Nephron progenitor cell (in vitro differentiated cells): ENCODE measurements at regions not wholly inside any gene's neighbourhood (a gene's known extent, or its start where the extent isn't known, plus 50 kb on each side); places are given as distances from the start of the nearest gene placed in this dataset.

Experiments used
- DNase-seq: peaks from one replicate; pipeline ENCODE4 v3.0.0; 2021
- H3K27ac Mint-ChIP-seq: 2 replicates; pipeline ENCODE4 v1.8.0; 2021; ENCODE audit warnings: mild to moderate bottlenecking, moderate library complexity, mixed read lengths
- H3K27me3 Mint-ChIP-seq: 2 replicates; pipeline ENCODE4 v1.8.0; 2021; ENCODE audit warnings: mild to moderate bottlenecking, low read depth, mixed read lengths; ENCODE audit not compliant: poor library complexity
- H3K36me3 Mint-ChIP-seq: 2 replicates; pipeline ENCODE4 v1.8.0; 2021; ENCODE audit warnings: low read depth, mixed read lengths
- H3K4me1 Mint-ChIP-seq: 2 replicates; pipeline ENCODE4 v1.8.0; 2021; ENCODE audit warnings: mixed read lengths
- H3K4me3 Mint-ChIP-seq: 2 replicates; pipeline ENCODE4 v1.8.0; 2021; ENCODE audit warnings: mild to moderate bottlenecking, moderate library complexity, mixed read lengths
- H3K9me3 Mint-ChIP-seq: 2 replicates; pipeline ENCODE4 v1.8.0; 2021; ENCODE audit warnings: mild to moderate bottlenecking, moderate library complexity, mixed read lengths
- TF ChIP-seq, protein P1 (sequence below): fragments of 200-600 bp; sonication (generic); IDR thresholded peaks from 2 replicates; pipeline ENCODE4 v1.5.0; 2021; ENCODE audit warnings: antibody characterized with exemption

DNA sequence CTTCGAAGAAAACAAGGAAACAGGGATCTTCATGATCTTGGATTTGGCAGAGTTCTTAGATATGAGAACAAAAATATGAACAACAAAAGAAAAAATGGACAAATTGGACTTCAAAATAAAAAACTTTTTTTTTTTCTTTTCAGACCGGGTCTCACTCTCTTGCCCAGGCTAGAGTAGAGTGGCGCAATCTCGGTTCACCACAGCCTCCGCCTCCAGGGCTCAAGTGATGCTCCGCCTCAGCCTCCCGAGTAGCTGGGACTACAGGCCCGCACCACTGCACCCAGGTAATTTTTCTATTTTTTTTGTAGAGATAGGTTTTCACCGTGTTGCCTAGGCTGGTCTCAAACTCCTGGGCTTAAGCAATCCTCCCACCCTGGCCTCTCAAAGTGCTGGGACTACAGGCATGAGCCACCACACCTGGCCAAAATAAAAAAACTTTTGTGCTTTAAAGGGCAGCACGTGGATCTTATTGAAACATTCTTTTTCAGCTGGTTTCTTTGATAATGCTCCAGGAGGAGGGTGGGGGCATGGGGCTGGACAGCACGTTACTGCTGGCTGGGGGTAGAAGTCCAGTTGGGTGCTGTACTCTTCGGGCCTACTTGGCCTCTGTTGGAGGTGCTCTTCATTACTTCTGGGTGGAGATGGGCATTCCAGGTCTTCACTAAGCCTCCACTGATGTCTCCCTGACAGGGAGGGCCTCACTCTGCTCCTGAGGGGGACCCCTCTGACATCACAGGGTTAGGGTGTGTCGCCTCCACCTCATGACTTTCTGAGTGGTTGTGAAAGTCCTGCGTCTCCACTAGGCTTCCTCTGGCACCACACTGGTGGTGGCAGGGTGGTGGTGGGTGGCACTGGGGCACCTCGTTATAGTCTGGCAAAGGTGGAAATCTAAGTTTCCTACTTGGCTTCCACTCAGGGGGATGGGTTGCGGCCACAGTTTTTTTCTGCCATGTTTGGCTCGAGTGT, 150.5 kb upstream of the XPO1 start:
- Mint-ChIP-seq H3K27me3 (peaks cover 8% of the 10 kb centered on the region), H3K27ac (no peak overlapping the region), H3K36me3 (no peaks in the 10 kb centered on the region), H3K9me3 (no peaks in the 10 kb centered on the region), H3K4me1 (peaks cover under 1% of the 10 kb centered on the region), H3K4me3 (no peak overlapping the region)
- TF ChIP-seq, protein P1, sequence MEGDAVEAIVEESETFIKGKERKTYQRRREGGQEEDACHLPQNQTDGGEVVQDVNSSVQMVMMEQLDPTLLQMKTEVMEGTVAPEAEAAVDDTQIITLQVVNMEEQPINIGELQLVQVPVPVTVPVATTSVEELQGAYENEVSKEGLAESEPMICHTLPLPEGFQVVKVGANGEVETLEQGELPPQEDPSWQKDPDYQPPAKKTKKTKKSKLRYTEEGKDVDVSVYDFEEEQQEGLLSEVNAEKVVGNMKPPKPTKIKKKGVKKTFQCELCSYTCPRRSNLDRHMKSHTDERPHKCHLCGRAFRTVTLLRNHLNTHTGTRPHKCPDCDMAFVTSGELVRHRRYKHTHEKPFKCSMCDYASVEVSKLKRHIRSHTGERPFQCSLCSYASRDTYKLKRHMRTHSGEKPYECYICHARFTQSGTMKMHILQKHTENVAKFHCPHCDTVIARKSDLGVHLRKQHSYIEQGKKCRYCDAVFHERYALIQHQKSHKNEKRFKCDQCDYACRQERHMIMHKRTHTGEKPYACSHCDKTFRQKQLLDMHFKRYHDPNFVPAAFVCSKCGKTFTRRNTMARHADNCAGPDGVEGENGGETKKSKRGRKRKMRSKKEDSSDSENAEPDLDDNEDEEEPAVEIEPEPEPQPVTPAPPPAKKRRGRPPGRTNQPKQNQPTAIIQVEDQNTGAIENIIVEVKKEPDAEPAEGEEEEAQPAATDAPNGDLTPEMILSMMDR = no peak
- no peak for DNase-seq

DNA sequence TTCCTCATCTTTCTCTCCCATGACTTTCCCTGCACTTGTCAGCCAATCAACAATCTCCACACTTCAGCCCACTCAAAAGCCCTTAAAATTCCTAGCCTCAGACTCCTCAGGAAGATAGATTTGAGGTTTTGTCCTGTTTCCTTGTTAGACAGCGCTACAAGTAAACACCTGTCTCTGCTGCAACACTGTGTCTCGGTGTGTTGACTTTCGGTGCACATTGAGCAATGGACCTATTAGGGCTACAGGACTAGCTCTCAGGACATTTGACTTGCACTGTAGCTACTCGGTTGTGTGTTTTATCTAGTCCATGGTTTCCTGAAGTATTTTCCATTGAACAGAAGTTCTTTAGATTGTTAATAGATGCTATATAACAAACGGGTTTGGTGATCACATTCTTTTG, 140.9 kb upstream of the XPO1 start:
- Mint-ChIP-seq H3K27ac (no peak overlapping the region), H3K4me3 (no peak overlapping the region), H3K9me3 (peaks cover 45% of the 10 kb centered on the region), H3K36me3 (no peaks in the 10 kb centered on the region), H3K4me1 (no peaks in the 10 kb centered on the region), H3K27me3 (peaks cover 7% of the 10 kb centered on the region)
- TF ChIP-seq, protein P1 = no peak
- no peak for DNase-seq

DNA sequence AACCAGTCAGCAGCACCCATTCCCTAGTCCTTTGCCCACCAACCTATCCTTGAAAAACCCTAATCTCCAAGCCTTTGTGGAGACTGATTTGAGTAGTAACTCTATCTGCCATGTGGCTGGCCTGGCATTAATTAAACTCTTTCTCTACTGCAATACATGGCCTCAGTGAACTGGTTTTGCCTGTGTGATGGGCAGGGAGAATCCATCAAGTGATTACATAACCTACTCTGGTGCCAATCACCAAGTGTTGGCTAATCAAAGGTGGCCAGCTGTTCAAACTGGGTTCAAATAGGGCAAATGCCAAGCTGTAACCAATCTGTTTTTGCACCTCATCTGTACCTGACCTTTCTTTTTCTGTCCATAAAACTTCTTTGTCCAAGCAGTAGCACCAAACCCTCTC, 139.8 kb upstream of the XPO1 start:
- Mint-ChIP-seq H3K4me3 (no peak overlapping the region), H3K27me3 (peaks cover 6% of the 10 kb centered on the region), H3K36me3 (no peaks in the 10 kb centered on the region), H3K4me1 (no peaks in the 10 kb centered on the region), H3K27ac (no peak overlapping the region), H3K9me3 (peaks cover 49% of the 10 kb centered on the region)
- TF ChIP-seq, protein P1 = no peak
- DNase-seq = no peak

DNA sequence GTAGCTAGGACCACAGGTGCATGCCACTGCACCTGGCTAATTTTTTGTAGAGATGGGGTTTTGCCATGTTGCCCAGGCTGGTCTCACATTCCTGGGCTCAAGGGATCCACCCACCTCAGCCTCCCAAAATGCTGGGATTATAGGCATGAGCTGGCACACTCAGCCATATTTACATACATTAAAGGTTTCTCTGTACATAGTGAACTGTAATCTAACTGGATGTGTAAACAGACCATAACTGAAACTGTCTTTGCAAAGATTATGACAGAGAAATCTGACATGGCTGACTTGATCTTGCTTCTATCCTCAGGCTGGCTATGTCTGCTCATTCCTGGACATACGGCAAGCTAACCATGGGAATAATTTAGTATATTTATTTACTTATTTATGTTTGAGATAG, 139.2 kb upstream of the XPO1 start:
- no peak for DNase-seq
- H3K4me1 Mint-ChIP-seq = no peaks in the 10 kb centered on the region
- peaks cover 49% of the 10 kb centered on the region for H3K9me3 Mint-ChIP-seq
- TF ChIP-seq, protein P1 = no peak
- no peak overlapping the region for H3K27ac Mint-ChIP-seq
- H3K36me3 Mint-ChIP-seq = no peaks in the 10 kb centered on the region
- peaks cover 6% of the 10 kb centered on the region for H3K27me3 Mint-ChIP-seq
- no peak overlapping the region for H3K4me3 Mint-ChIP-seq

DNA sequence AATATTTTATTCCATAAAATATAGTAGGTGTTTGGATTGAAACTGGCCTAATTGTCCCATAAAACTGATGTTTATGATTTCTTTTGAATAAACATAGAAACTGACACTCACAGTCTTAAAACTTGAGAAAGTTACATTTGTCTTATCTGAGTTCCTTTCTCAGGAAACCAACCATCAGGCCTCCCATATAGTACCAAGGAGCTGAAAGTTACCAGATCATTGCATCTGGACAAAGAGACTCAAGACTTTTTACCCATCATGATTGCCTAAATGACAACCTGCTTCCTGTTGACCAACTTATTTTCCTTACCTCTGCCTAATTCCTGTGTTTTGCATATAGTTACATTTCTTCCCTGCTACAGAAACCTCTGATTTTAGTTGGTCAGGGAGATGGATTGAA, 137.0 kb upstream of the XPO1 start:
- no peak for DNase-seq
- Mint-ChIP-seq H3K27me3 (peaks cover 3% of the 10 kb centered on the region), H3K4me3 (no peak overlapping the region), H3K9me3 (peaks cover 49% of the 10 kb centered on the region), H3K36me3 (no peaks in the 10 kb centered on the region), H3K4me1 (peaks cover 15% of the 10 kb centered on the region), H3K27ac (no peak overlapping the region)
- TF ChIP-seq, protein P1 = no peak
